ENCODE measurements at regions not wholly inside any gene's neighbourhood (a gene's known extent, or its start where the extent isn't known, plus 50 kb on each side); places are given as distances from the start of the nearest gene placed in this dataset.

GRCh38 chr22:33204408-33204807 is 146.2 kb upstream of the SYN3 start:
- Histone ChIP-seq H3K4me3 (replicated peaks in 1 of 3; ENCODE audit: insufficient read depth in 1 of 3, low read depth in 1 of 3, low read length in 3 of 3) (no peak overlapping the region), H3K9me1 (replicated peaks; ENCODE audit: control insufficient read depth, extremely low read depth, insufficient read depth, low read length) (no peaks in the 10 kb centered on the region), H2AFZ (ENCODE audit: low read depth, low read length) (no peak overlapping the region), H3K36me3 (ENCODE audit: control insufficient read depth in 2 of 2, extremely low read depth in 1 of 2, insufficient read depth in 2 of 2, low read length in 2 of 2) (no peaks in the 10 kb centered on the region), H3K4me2 (ENCODE audit: insufficient read depth, low read length) (no peak overlapping the region), H3K27ac (ENCODE audit: insufficient read depth, low read depth, low read length) (no peak overlapping the region), H3K9me3 (replicated peaks; ENCODE audit: control insufficient read depth, insufficient read depth, low read length) (no peaks in the 10 kb centered on the region), H4K20me1 (replicated peaks; ENCODE audit: control insufficient read depth, extremely low read depth, insufficient read depth, low read length) (no peaks in the 10 kb centered on the region), H3K4me1 (ENCODE audit: control insufficient read depth, extremely low read depth, insufficient read depth, low read length) (no peaks in the 10 kb centered on the region), H3K27me3 (ENCODE audit: control insufficient read depth in 2 of 2, insufficient read depth in 2 of 2, low read length in 2 of 2) (no peaks in the 10 kb centered on the region), H3K79me2 (ENCODE audit: control insufficient read depth, insufficient read depth, low read length) (no peaks in the 10 kb centered on the region), H3K9ac (replicated peaks; ENCODE audit: extremely low read depth, insufficient read depth, low read length) (no peak overlapping the region)
- BruUV-seq (replicated peaks), result no TSS peak
- ChIA-PET POLR2A (no interaction called here), CTCF (no interaction called here)
- dilution Hi-C loops (cut with MboI; ENCODE audit: extremely low pct_ligation_motif_present, low sequenced_read_pairs) (no loop called here), intact Hi-C loops (cut with micrococcal nuclease) (no loop called here)
- TF ChIP-seq CTCF (IDR thresholded peaks at IDR 0.05; ENCODE audit: extremely low read depth in 1 of 2, insufficient read depth in 1 of 2, low read depth in 1 of 2, low read length in 2 of 2) (no peak), EZH2 (IDR thresholded peaks at IDR 0.05; ENCODE audit: borderline replicate concordance, low read depth, low read length, severe bottlenecking) (no peak), MYC (IDR thresholded peaks at IDR 0.05; ENCODE audit: low read depth, low read length) (no peak), POLR2A (IDR thresholded peaks at IDR 0.05; ENCODE audit: low read depth, low read length) (no peak), POLR2AphosphoS5 (IDR thresholded peaks at IDR 0.05; ENCODE audit: insufficient read depth, low read depth, low read length) (no peak), GATA2 (IDR thresholded peaks at IDR 0.05; ENCODE audit: insufficient read depth, insufficient read length, low read depth, low read length) (no peak)
- DNase-seq (ENCODE audit: low read depth, low spot score) (no peak), FAIRE-seq (no peak)

- no peak overlapping the region for H3K4me3 ChIP-seq (replicated peaks in 1 of 3; ENCODE audit: insufficient read depth in 1 of 3, low read depth in 1 of 3, low read length in 3 of 3)
- H3K27ac ChIP-seq (ENCODE audit: insufficient read depth, low read depth, low read length), result no peak overlapping the region
- H3K9ac ChIP-seq (replicated peaks; ENCODE audit: extremely low read depth, insufficient read depth, low read length), result no peak overlapping the region
- BruUV-seq (replicated peaks), result no TSS peak
- no peak overlapping the region for H2AFZ ChIP-seq (ENCODE audit: low read depth, low read length)
- dilution Hi-C loops (cut with MboI; ENCODE audit: extremely low pct_ligation_motif_present, low sequenced_read_pairs), result no loop called here
- no peaks in the 10 kb centered on the region for H3K27me3 ChIP-seq (ENCODE audit: control insufficient read depth in 2 of 2, insufficient read depth in 2 of 2, low read length in 2 of 2)
- no peaks in the 10 kb centered on the region for H4K20me1 ChIP-seq (replicated peaks; ENCODE audit: control insufficient read depth, extremely low read depth, insufficient read depth, low read length)
- no peak for TF ChIP-seq POLR2A (IDR thresholded peaks at IDR 0.05; ENCODE audit: low read depth, low read length)
- no peak for TF ChIP-seq POLR2AphosphoS5 (IDR thresholded peaks at IDR 0.05; ENCODE audit: insufficient read depth, low read depth, low read length)
- no peak for TF ChIP-seq CTCF (IDR thresholded peaks at IDR 0.05; ENCODE audit: extremely low read depth in 1 of 2, insufficient read depth in 1 of 2, low read depth in 1 of 2, low read length in 2 of 2)
- TF ChIP-seq EZH2 (IDR thresholded peaks at IDR 0.05; ENCODE audit: borderline replicate concordance, low read depth, low read length, severe bottlenecking), result no peak
- no peak for TF ChIP-seq MAX (IDR thresholded peaks at IDR 0.05; ENCODE audit: insufficient read depth, insufficient read length)
- TF ChIP-seq FOS (IDR thresholded peaks at IDR 0.05; ENCODE audit: borderline replicate concordance, insufficient read depth, low read length), result no peak
- no peak for TF ChIP-seq JUN (IDR thresholded peaks at IDR 0.05; ENCODE audit: borderline replicate concordance, insufficient read depth, insufficient read length, low read depth)
- no peak for TF ChIP-seq GATA2 (IDR thresholded peaks at IDR 0.05; ENCODE audit: insufficient read depth, insufficient read length, low read depth, low read length)
- TF ChIP-seq MYC (IDR thresholded peaks at IDR 0.05; ENCODE audit: low read depth, low read length), result no peak
- no peaks in the 10 kb centered on the region for H3K9me1 ChIP-seq (replicated peaks; ENCODE audit: control insufficient read depth, extremely low read depth, insufficient read depth, low read length)
- no peaks in the 10 kb centered on the region for H3K4me1 ChIP-seq (ENCODE audit: control insufficient read depth, extremely low read depth, insufficient read depth, low read length)
- no peaks in the 10 kb centered on the region for H3K79me2 ChIP-seq (ENCODE audit: control insufficient read depth, insufficient read depth, low read length)
- intact Hi-C loops (cut with micrococcal nuclease), result no loop called here
- CTCF ChIA-PET, result no interaction called here
- H3K9me3 ChIP-seq (replicated peaks; ENCODE audit: control insufficient read depth, insufficient read depth, low read length), result no peaks in the 10 kb centered on the region
- no peaks in the 10 kb centered on the region for H3K36me3 ChIP-seq (ENCODE audit: control insufficient read depth in 2 of 2, extremely low read depth in 1 of 2, insufficient read depth in 2 of 2, low read length in 2 of 2)
- POLR2A ChIA-PET, result no interaction called here
- DNase-seq (ENCODE audit: low read depth, low spot score) (no peak), FAIRE-seq (no peak)
- no peak overlapping the region for H3K4me2 ChIP-seq (ENCODE audit: insufficient read depth, low read length)
These were observed 144.3 kb upstream of the SYN3 start for GRCh38 chr22:33202455-33202854.

Measured in endothelial cell of umbilical vein (primary cell).